ENCODE measurements at regions not wholly inside any gene's neighbourhood (a gene's known extent, or its start where the extent isn't known, plus 50 kb on each side); places are given as distances from the start of the nearest gene placed in this dataset.
"Not testable (repeated sequence)": the region's sequence is repeated elsewhere in the genome, so short reads cannot be mapped to it uniquely, and the experiment has no call there.

DNA sequence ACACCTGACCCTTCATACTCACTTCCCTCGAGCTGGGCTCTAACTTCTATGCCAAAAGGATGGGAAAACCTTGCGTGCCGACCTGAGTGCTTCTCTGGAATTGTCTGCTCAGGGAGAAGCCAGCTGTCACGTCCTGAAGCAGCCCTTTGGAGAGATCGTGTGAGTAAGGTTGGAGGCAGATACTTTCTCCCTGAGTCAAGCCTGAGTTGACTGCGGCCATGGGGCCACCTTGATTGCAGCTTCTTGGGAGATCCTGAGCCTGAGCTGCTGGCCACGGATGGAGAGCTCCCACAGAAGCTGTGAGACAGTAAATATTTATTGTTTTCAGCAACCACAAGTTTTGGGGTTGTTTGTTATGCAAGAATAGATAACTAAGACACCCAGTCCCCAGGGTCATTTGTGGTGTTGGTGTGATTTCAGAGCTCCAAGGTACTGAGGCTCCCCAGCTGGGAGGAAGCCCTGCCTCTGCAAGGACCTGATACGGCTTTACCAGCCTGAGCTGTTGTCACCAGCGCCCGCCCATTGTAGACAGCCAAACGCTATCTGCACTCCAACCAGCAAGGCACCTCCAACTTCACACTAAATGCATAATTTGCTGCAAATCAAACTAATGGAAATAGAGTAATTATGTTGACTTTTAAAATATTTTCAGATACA, 531.6 kb downstream of the PTPRU start:
- DNase-seq, result no peak

DNA sequence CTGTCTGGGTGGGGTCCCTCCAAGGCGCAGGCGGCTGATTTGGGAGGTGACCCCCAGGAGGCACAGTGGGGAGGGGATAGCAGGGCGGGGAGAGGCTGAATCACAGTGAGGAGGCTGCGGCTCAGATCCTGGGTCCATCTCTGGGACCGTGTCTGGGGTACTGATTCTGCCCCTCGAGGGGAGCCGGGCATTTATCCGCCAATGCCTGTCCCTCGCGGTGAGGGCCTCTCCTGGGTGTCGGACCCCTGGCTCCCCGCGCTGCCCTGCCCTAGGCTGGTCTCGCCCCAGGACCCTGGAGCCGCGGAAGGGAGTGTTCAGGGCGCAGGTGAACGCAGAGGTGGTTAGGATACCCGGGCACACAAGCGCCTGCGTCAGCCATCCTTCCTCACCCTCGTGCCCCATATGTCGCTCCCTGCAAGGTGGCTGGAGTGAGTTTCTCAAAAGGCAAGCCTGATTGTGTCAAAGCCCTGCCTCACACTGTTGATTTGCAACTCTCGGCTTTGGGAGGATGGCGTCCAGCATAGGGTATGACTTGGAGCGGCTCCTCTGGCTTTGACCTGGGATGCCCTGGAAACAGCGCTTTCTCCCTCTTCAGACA, 530.9 kb downstream of the PTPRU start:
- no peak for DNase-seq

DNA sequence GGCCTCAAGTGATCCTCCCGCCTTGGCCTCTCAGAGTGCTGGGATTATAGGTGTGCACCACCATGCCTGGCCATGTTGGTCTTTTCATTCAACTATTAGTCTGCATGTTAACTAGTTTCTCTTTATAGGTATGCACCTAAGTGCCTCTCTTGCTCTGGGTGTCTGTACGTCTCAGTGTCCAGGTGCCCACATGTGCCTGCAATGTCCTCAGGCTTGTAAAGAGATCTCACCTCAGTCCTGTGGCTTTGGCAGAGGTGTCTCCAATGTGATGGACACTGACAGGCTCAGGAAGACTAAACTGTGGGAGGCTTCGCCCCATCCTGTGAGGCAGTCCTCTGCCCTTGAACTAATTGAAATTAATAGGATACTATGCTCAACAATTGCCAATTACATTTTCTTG, 526.3 kb downstream of the PTPRU start:
- DNase-seq, result no peak

DNA sequence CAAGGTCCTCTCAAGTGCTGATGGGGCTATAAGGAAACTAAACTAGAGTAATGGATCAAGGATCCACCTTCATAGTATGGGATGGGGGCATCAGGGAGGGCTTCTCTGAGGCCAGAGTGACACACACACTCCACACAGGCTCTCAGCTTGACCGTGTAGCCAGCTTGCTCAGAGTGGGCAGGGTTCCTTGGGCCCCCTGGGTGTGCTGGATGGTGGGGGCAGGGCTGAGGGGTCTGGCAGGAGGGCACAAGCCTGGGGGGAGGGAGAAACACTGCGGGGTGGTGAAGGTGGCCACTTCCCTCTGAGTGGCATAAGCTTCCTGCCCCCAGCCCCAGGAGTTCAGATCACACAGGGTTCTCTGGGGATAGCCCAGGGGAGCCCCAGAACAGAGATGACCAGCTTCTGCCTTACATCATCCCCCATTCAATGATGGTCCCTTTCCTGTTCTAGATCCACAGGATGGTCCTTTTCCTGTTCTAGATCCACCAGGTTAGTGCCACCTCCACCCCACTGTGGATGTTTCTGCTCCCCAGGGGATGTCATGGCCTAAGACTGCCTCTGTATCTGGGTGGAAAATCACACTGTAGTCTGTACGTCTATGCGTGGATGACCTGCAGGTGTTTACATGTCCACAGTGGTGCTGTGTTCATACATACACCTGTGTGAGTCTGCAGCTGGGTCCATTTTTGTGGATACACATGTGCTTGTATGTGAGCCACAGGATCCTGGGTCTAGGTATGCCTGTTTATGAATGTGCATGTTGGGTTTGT, 525.0 kb downstream of the PTPRU start:
- no peak for DNase-seq

DNA sequence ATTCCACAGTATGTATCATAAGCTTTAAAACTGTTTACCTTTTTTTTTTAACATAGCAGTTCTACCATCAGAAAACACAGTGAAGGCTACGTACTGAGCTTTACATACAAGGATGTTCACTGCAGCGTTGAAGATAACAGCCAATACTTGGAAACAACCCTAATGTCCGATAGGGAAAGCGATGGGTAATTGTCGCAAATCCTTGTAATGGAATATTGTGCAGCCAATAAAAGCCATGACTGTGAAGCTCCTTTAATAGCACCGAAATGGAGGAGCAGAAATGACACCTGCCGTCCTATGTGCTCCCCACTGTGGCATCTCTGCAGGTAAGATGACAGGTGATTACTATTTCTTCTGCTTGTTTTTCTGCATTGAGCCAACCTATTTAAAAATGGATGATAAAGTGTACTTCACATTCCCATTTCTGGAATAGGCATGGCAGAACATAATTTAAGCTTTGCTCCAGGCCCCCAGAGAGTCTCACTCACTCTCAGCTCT, 523.8 kb downstream of the PTPRU start:
- DNase-seq, result no peak

DNA sequence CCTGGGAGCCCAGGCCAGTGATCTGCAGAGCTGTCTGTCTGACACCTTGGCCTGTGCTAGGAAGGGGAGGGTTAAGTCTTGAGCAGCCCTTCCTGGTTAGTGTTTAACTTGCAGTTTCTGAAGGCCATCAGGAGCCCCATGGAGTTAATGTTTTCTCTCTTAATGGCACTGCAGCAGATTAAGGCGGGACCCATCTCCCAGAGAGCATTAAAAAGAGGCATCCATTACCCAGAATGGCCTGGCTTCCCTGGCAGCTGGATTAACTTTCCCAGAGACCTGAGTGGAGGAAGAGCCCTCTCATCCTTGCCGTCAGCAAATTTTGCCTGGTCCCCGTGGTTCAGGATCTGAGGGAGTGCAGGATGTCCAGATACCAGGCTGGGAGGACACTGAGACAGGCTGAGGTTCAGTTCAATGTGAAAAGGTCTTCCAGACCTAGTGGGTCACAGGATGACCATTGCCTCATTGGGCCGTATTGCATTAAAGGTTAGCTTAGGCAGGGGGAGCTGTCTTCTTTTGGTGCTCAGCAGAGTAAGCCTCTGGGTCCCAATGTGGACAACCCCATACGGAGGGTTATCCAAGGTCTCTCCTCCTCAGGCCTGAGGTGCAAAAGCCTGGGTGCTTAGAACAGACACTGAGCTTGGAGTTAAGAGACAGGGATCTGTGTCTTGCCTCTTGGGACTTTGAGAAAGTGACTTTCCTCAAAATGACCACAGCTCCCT, 522.6 kb downstream of the PTPRU start:
- no peak for DNase-seq

DNA sequence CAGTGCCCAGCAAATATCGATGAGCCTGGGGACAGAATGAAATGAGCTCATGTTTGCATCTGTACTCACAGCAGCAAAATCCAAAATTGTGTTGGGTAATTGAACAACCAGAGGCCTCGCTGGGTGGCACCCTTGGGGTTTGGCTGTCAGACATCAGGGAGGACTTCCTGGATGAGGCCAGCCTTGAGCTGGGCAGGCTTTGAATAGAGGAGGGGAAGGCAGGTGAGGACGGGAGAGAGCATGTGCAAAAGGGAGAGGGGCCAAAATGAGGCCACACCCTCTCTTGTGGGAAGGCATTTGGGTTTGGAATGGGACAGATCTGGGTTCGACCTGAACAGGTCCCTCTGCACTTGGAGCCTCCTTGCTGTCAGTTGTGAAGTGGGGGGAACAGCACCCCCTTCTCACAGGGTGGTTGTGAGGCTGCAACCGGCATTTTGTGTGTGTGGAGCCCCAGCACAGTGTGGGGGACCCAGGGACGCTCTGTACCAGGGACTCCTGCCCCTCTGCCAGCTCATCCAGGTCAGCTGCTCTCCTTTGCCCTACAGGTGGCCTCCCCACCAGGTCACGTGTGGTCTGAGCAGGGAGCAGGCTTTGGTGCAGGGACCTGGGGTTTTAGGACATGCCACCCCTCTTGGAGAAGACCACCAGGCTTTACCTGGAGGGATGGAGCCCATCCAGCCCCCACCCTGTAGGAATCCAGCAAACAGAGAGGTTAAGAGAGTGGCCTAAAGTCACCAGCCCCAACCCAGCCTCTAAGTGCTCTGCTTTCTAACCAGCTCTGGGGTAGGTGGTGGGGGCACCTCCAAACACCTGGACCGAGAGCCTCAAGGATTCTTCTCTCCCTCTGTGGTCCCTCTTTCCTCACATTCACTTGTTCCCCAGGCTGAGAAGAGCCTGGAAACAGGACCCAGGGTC, 521.8 kb downstream of the PTPRU start:
- DNase-seq, result peak in 1 of 2 experiments; percentile 8

DNA sequence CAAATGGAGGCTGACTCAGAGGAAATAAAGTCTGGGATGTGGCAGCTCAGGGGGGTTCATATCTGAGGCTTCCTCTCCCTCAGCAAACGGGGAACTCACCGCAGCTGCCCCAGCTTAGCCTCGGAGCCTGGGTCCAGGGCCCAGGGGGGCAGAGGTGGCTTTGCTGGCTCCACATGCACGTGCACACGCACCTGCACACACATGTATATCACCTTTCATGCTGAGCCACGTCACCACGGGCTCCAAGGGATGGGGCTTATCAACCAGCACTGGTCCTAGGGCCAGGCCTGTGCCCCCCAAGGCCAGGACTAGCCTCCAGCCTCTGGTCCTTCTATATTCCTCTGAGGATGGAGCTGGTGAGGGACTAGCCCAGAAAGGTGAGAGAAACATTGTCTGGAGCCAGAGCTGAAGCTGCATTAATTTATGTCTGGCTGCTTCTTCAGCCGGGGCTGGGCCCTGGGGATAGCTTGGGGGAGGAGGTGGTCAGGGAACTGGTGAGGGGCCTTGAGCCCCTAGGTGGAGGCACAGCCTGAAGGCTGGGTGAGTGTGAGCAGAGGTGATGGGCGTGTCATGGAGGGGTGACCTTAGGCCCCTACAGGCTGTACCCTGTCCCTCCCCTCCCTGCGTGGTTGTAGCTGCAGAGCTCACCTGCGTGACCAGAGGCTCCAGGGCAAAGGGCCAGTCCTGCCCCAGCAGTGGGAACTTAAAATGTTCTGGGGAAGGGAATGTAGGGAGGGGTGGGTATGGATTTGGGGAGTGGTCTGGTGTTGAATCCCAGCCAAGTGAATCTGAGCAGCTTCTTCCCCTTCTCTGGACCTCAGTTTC, 520.8 kb downstream of the PTPRU start:
- no peak for DNase-seq

DNA sequence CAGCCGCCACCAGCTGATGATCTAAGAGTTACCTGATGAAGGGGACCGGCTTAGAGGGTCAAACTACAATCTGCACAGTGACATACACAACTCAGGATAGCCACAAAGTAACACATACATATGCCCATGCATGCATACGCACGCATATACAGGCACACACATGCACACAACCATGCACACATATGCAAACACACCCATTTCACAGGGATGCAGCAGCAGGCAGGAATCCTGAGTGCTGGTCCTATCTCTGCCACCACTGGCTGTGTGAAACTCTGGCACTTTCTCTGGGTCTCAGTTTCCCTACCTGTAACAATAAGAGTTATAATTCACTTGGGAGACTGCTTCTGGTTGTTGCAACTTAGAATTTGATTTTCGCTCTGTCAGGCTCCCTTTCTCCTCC, 520.2 kb downstream of the PTPRU start:
- DNase-seq, result no peak

DNA sequence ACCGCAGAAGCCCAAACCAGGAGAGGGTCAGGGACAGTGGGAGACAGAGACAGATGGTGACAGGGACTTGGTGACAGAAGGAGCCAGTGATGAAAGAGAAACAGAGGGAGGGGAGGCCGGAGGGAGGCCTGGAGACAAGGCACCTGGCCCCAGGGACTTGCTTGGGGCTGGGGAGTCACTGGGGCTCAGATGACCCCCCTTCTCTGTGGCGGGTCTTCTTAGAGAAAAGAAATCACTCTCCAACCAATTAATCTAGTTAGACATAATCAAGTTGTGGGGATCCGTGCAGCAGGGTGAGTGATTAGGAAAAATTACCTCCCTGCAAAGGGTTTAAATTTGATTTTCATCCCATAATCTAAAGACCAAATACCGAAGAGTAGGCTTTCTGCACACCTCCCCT, 519.8 kb downstream of the PTPRU start:
- DNase-seq, result no peak

DNA sequence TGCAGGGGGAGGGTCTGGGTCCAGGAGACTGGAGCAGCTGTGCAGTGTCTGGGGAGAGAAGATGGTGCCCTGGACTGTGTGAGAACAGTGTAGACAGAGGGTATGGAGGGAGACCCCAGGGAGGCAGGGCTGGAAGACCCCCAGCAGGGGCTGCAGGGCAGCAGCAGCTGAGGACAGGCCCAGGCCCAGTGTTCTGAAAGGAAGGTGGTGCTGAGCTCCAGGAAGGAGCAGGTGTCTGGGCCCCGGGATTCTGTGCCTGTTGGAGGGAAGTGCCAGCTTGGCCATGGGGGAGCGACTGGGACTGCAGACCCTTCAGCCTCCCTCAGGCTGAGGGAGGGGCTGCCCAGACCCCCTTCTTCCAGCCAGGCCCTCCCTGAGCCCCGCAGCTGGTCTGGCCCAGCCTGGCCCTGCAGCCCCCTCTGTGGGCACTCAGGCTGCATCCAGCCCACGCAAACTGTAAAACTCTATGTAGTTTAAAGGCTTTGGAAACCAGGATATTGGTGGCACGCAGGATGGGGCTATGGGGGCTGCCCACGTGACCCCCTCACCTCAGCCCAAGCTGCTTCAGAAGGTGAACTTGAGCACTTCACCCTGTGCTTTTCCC, 519.2 kb downstream of the PTPRU start:
- DNase-seq, result not testable (repeated sequence)

DNA sequence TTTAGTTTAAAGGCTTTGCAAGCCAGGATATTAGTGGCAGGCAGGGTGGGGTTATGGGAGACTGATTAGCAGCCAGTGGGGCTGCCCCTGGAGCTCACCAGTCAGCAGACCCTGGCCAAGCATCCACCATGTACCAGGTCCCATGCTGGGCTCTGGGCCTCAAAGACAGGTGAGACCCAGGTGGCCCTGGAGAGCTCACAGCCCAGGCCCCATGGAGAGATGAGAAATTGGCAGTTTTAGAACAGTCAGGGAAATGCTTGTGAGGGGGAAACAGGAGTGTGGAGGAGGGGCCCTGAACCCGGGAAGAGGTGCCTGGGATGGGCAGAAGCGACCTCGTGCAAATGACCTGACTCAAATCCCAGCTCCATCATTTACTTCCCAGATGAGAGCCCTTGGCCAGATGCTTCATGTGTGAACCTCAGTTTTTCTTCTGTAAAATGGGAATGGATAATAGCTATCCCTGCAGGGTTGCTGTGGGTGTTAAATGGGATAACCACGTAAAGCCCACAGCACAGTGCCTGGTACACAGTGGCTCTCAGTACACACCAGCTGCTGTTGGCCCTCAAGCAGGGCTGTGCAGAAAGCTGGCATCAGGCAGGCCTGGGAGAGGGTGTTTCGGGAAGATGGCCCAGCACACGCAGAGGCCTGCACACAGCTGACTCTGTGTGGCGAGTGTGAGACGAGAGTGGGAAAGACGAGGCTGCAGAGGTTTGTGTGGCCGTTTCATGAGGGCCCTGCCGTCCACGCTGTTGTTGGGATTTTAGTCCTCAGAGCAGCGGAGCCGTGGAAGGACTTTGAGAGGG, 518.5 kb downstream of the PTPRU start:
- no peak for DNase-seq

DNA sequence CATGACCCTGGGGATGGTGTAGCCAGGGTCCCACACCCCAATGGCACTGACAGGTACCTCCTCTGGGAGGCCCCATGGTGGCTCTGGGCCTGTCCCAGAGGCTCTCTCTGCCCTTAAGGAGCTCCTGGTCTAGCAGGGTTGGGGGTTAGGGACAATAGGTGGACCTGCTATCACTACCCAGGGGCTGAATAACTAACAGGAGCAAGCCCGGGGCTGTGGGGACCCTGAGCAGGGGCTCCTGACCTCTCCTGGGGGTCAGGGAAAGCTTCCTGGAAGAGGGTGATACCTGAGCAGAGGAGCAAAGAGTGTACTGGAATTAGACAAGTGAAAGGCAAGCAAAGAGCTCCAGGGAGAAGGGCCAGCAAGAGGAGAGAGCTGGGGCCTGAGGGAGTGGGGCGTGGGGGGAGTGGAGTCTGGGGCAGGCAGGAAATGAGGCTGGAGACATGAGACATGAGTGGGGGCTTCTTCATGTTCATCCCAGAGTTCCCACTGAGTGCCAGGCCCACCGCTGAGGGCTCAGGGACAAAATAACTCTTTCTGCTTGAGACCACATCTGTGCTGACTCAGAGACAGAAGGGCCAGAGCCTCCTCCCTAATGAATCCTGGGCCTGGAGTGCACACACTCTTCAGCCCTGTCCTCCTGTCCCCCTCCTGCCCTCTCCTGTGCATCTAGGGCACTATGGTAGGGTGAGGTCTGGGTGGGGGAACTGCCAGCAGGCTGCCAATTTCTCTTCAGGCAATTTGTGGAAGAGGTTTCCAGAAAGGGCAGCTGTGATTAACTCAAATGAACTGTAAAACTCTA, 517.6 kb downstream of the PTPRU start:
- DNase-seq, result no peak

DNA sequence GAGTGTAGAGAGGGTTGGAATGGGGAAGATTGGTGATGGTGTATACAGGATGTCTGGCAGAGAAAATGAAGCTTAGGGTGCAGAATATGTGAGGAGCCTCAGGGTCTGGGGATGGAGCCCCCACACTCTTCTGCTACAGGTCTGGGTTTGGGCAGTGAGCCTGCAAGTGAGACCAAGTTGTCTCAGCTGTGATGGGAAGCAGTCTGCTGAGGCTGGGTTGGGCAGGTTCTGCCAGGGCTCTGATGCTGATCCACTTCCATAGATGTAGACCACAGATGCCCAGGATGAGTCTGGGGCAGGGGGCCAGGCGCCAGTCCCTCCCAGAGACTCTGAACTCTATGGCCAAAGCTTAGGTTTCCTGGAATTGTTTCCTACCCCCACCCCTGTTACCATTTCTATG, 516.9 kb downstream of the PTPRU start:
- DNase-seq, result no peak

DNA sequence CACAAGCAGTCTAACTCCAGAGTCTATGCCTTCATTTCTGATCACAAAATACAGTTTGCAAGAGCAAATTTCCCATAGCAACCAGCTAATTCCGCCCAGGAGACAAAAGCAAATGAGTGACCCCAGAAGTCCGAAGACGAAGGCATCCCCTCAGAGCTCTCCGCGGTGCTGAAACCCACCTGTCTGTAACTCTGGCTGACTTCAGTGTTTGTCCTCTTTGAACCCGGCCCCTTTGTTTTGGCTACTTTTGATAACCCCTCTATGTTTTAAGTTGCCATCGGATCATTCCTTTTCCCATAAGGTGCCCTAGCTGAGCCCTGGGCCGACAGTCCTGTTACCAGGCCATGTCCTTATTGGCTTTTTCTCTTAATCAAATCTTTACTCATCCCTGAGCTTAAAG, 515.8 kb downstream of the PTPRU start:
- no peak for DNase-seq

DNA sequence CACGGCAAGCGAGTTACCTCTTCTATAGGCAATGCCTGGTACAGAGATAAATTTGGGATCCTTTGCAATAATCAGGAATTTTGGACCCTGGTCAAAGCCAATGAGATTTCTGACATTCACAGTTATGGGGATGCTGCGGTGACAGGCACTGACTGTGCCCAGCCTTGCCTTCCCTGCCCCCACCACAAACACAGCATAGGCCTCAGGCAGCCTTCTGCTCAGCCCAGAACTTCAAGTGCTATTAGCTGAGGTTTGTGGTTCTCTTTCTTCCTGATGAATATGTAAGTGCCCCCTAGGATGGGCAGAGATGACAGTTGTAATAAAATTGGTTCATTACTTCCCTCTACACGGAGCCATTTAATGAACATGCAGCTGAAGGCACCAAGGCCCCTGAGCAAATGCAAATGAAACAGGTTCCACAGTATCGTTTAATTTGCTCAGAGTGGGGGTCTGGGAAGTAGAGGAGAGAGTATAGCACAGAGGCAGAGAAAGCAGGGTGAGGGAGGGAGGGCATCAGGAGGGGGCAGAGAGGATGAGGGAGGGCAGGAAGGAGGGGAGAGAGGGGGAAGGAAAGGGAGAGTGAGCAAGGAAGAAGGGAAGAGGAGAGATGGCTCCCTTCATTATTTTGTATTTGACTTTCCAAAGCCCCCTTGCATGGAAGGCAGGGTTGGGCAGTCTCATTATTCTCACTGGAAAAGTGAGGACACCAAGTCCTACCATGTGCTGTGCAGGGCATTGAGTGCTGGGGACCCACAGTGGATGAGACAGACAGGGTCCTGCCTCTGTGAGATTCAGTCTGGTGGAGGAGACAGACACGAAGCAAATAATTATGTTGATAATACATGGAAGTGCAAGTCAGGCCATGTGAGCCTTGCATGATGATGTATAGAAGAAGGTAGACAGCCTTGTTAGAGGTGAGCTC, 513.0 kb downstream of the PTPRU start:
- DNase-seq, result no peak

DNA sequence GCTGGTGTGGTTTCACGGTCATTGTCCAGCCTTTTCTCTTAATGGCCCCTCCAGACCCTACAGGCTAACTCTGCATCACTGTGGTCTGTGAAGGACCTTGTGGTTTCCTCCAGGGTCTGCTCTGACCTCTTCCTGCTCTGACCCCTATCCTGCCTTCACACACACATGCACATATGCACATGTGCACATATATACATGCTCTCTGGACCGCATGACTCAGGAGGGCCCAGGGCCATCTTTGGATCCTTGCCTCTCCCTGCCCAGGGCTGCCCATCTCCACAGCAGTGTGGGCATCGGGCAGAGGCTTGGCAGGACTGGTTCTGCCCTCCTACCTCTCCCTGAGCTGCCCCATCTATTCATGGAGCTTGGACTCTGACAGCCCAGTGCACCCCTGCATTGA, 510.9 kb downstream of the PTPRU start:
- DNase-seq, result no peak

DNA sequence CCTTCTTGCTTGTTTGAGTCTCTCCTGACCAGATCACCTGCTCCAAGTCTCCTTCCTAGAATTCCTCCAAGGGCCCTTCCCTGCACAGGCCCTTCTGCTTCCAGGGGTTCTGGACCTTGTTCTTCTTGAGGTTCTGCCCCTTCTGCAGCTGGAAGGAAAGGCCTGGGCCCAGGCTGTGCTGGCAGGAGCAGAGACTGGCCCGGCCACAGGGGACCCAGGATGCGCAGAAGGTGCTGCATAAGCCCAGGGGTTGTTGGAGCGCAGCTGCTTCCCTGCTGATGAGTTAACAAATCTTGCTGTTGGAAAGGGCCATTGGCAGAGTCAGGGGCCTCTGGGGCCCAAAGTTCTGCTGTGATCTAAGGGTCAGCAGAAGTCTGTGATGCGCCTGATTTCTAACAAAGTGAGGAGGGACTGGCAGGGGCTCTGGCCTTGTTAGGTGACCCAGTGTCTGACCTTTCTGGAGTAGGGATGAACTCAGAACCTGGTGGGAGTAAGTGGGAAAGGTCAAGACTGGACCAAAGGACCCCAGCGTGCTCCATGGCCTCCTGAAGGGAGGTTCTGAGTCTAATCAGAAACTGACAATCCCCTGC, 509.8 kb downstream of the PTPRU start:
- DNase-seq, result no peak
